ENCODE measurements at regions not wholly inside any gene's neighbourhood (a gene's known extent, or its start where the extent isn't known, plus 50 kb on each side); places are given as distances from the start of the nearest gene placed in this dataset.

DNA sequence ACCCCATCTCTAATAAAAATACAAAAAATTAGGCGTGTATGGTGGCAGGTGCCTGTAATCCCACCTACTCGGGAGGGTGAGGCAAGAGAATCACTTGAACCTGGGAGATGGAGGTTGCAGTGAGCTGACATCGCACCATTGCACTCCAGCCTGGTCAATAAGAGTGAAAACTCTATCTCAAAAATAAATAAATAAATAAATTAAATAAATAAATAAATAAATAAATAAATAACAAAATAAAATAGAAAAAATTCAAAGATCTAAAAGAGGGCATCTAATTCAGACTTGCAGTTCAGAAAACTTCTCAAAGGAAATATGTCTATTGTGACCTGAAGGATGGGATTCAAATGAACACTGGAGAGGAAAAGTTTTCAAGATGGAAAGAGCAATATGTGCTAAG lies 1085.1 kb downstream of the SORCS3 start:
- H3K9ac ChIP-seq (ENCODE audit: low read depth in 1 of 2, low read length in 2 of 2), result no peak overlapping the region
- no peak overlapping the region for H3K4me3 ChIP-seq (ENCODE audit: low read length in 2 of 2)
- no peaks in the 10 kb centered on the region for H3K27me3 ChIP-seq (ENCODE audit: control insufficient read depth in 2 of 2, insufficient read depth in 2 of 2, low read length in 2 of 2)
- H3K27ac ChIP-seq (ENCODE audit: low read depth in 2 of 2, low read length in 2 of 2), result no peak overlapping the region
- H3K9me3 ChIP-seq (ENCODE audit: control insufficient read depth in 2 of 2, low read length in 2 of 2), result no peaks in the 10 kb centered on the region
- no peaks in the 10 kb centered on the region for H3K36me3 ChIP-seq (ENCODE audit: control insufficient read depth in 2 of 2, insufficient read depth in 2 of 2, low read length in 2 of 2)
- peaks cover 0 to 4% of the 10 kb centered on the region in 2 donors for H3K4me1 ChIP-seq (ENCODE audit: control insufficient read depth in 2 of 2, insufficient read depth in 2 of 2, low read length in 2 of 2)

DNA sequence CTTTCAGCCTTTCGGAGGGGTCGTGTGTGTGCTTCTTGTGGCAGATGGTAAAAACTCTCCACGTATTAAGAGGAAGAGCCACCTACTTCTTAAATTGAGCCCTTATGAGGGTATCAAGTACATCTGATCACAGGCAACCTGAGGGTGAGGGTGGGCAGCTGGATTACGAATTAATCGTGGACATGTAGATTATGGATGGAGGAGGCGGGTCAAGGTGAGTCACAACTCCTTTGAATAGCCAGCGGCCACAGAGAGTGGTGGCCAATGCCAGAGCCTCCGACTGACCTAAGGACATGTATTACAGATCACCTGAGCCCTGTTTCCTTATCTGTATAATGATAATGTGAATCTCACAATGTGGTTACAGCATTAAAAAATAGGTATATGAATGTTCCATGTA lies 1083.9 kb downstream of the SORCS3 start:
- no peaks in the 10 kb centered on the region for H3K9me3 ChIP-seq (ENCODE audit: control insufficient read depth in 2 of 2, low read length in 2 of 2)
- no peaks in the 10 kb centered on the region for H3K36me3 ChIP-seq (ENCODE audit: control insufficient read depth in 2 of 2, insufficient read depth in 2 of 2, low read length in 2 of 2)
- no peaks in the 10 kb centered on the region for H3K27me3 ChIP-seq (ENCODE audit: control insufficient read depth in 2 of 2, insufficient read depth in 2 of 2, low read length in 2 of 2)
- no peak overlapping the region for H3K27ac ChIP-seq (ENCODE audit: low read depth in 2 of 2, low read length in 2 of 2)
- H3K4me3 ChIP-seq (ENCODE audit: low read length in 2 of 2), result no peak overlapping the region
- no peak overlapping the region for H3K9ac ChIP-seq (ENCODE audit: low read depth in 1 of 2, low read length in 2 of 2)
- H3K4me1 ChIP-seq (ENCODE audit: control insufficient read depth in 2 of 2, insufficient read depth in 2 of 2, low read length in 2 of 2), result peaks cover 0 to 4% of the 10 kb centered on the region in 2 donors

DNA sequence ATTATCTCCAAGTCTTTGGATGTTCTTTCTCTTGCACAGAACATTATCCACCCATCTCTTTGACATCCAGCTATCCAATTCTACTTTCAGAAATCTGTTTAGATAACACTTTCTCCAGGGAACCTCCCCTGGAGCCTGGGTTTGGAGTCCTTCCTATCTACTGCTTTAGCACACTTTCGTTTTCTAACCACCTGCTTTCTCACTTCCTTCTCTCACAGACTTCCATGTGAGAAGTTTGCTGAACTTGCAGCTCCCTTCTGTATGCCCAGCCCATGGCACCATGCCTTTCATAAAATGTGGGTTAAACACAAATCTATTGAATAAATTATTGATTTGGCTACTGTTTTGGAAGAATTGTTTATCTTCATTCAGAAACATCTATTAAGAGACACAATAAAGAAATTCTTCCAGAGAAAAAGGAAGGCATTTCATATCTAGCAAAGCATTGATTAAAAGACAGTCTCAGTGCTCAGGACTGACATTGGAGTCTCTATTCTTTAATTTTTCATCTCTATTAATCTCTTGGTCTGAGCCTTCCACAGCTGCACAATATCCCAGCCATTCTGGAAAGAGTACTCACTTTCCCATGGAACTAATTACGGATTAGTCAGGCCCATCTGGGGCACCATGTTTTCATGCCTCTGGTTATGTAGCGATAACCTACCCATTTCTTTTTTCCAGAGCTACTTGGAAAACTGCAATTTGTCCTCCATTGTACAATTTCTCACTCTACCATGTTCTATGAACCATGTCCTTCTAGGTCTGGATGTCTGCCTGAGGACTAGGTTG lies 1077.3 kb downstream of the SORCS3 start:
- Histone ChIP-seq H3K27me3 (ENCODE audit: control insufficient read depth in 2 of 2, insufficient read depth in 2 of 2, low read length in 2 of 2) (no peaks in the 10 kb centered on the region), H3K9ac (ENCODE audit: low read depth in 1 of 2, low read length in 2 of 2) (no peak overlapping the region), H3K36me3 (ENCODE audit: control insufficient read depth in 2 of 2, insufficient read depth in 2 of 2, low read length in 2 of 2) (no peaks in the 10 kb centered on the region), H3K9me3 (ENCODE audit: control insufficient read depth in 2 of 2, low read length in 2 of 2) (no peaks in the 10 kb centered on the region), H3K27ac (ENCODE audit: low read depth in 2 of 2, low read length in 2 of 2) (no peak overlapping the region), H3K4me1 (ENCODE audit: control insufficient read depth in 2 of 2, insufficient read depth in 2 of 2, low read length in 2 of 2) (no peaks in the 10 kb centered on the region), H3K4me3 (ENCODE audit: low read length in 2 of 2) (no peak overlapping the region)

DNA sequence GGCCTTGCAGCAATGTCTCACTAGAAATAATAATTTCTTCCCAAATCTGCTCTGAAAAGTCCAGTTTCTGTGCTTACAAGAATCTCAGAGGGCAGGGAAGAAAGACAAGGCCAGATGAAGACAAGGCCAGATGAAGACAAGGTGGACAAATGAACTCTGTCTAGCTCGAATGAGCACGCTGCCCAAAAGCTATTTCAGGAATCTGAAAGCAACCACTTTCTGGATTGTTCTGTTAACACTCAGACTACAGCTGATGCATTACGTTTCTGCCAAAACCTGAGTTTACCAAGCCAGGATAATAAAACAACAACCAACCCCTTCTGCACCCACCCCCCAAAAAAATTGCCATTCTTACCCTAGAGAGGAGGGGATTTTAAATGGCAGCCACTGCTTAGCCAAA lies 1073.6 kb downstream of the SORCS3 start:
- Histone ChIP-seq H3K9ac (ENCODE audit: low read depth in 1 of 2, low read length in 2 of 2) (no peak overlapping the region), H3K36me3 (ENCODE audit: control insufficient read depth in 2 of 2, insufficient read depth in 2 of 2, low read length in 2 of 2) (no peaks in the 10 kb centered on the region), H3K4me3 (ENCODE audit: low read length in 2 of 2) (no peak overlapping the region), H3K9me3 (ENCODE audit: control insufficient read depth in 2 of 2, low read length in 2 of 2) (no peaks in the 10 kb centered on the region), H3K4me1 (ENCODE audit: control insufficient read depth in 2 of 2, insufficient read depth in 2 of 2, low read length in 2 of 2) (no peaks in the 10 kb centered on the region), H3K27ac (ENCODE audit: low read depth in 2 of 2, low read length in 2 of 2) (no peak overlapping the region), H3K27me3 (ENCODE audit: control insufficient read depth in 2 of 2, insufficient read depth in 2 of 2, low read length in 2 of 2) (no peaks in the 10 kb centered on the region)

DNA sequence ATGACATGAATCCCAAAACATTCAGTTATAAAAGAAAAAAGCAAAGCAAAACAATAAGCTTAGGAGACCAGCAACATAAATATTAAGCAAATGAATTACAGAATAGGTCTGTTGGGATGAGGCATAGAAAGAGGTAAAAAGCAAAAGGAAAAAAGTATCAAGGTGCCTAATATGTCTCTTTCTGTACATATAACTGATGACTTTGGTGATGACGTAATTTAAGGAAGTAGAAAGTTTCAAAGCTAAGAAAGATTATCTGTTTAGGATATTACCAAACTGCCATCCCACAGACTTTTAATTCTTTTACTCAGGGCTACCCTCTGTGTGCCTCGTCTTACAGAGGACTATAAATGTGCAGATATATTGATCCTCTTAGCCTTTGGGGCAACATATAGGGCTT lies 1066.5 kb downstream of the SORCS3 start:
- Histone ChIP-seq H3K4me1 (ENCODE audit: control insufficient read depth in 2 of 2, insufficient read depth in 2 of 2, low read length in 2 of 2) (peaks cover 4 to 6% of the 10 kb centered on the region in 2 donors), H3K9me3 (ENCODE audit: control insufficient read depth in 2 of 2, low read length in 2 of 2) (no peaks in the 10 kb centered on the region), H3K27ac (ENCODE audit: low read depth in 2 of 2, low read length in 2 of 2) (no peak overlapping the region), H3K9ac (ENCODE audit: low read depth in 1 of 2, low read length in 2 of 2) (no peak overlapping the region), H3K27me3 (ENCODE audit: control insufficient read depth in 2 of 2, insufficient read depth in 2 of 2, low read length in 2 of 2) (no peaks in the 10 kb centered on the region), H3K36me3 (ENCODE audit: control insufficient read depth in 2 of 2, insufficient read depth in 2 of 2, low read length in 2 of 2) (no peaks in the 10 kb centered on the region), H3K4me3 (ENCODE audit: low read length in 2 of 2) (no peak overlapping the region)

DNA sequence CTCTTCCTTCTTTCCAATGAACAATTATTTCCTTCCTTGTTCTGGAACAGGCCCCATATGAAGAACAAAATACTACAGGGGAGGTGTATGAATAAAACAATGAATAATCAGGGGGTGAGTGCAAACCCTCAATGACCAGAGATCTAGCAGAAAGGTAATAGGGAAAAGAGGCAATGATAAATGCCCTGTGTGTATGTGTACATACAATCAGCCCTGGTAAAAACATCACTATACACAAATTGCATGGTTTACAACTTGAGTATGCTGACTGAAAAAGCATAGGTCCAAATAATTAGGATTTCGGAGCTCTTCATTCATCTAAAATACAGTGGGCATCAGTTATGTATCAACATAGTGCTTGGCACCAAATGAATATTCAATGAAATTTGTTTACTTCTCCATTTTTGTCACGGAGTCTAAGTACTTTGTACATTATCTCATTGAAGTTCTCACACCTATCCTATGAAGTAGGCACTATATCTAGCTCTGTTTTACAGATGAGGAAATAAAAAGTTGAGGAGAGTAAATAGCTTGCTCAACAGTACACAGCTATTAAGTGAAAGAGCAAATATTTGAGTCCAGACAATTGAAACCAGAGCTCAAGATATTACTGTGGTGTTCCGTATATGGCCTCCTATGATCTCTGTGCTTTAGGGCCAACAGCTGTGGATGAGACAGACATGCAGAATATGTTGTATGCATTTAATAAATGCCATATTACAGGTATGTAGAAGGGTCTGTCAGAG lies 1065.4 kb downstream of the SORCS3 start:
- Histone ChIP-seq H3K27me3 (ENCODE audit: control insufficient read depth in 2 of 2, insufficient read depth in 2 of 2, low read length in 2 of 2) (no peaks in the 10 kb centered on the region), H3K4me1 (ENCODE audit: control insufficient read depth in 2 of 2, insufficient read depth in 2 of 2, low read length in 2 of 2) (peaks cover 4 to 6% of the 10 kb centered on the region in 2 donors), H3K9me3 (ENCODE audit: control insufficient read depth in 2 of 2, low read length in 2 of 2) (no peaks in the 10 kb centered on the region), H3K4me3 (ENCODE audit: low read length in 2 of 2) (no peak overlapping the region), H3K36me3 (ENCODE audit: control insufficient read depth in 2 of 2, insufficient read depth in 2 of 2, low read length in 2 of 2) (no peaks in the 10 kb centered on the region), H3K9ac (ENCODE audit: low read depth in 1 of 2, low read length in 2 of 2) (no peak overlapping the region), H3K27ac (ENCODE audit: low read depth in 2 of 2, low read length in 2 of 2) (no peak overlapping the region)

DNA sequence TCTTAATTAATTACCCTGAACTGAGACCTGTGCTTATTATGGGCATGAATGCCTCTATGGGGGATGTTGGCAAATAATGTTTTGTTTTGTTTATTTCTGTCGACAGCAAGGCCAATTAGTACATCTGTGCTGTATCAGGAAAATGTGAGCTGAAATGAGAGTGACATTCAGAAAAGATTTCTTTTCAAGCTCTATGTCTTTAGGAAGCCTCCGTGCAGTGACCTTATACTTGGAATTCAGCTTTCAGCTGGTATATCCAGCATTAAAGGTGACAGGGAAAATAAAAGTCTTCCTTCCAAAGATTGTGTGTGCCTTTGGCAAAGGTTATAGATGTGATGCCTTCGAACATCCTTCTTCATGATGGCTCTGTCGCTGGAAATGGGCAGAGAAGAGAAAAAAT lies 1061.1 kb downstream of the SORCS3 start:
- no peak overlapping the region for H3K4me3 ChIP-seq (ENCODE audit: low read length in 2 of 2)
- no peaks in the 10 kb centered on the region for H3K36me3 ChIP-seq (ENCODE audit: control insufficient read depth in 2 of 2, insufficient read depth in 2 of 2, low read length in 2 of 2)
- no peak overlapping the region for H3K9ac ChIP-seq (ENCODE audit: low read depth in 1 of 2, low read length in 2 of 2)
- H3K27me3 ChIP-seq (ENCODE audit: control insufficient read depth in 2 of 2, insufficient read depth in 2 of 2, low read length in 2 of 2), result no peaks in the 10 kb centered on the region
- no peak overlapping the region for H3K27ac ChIP-seq (ENCODE audit: low read depth in 2 of 2, low read length in 2 of 2)
- no peaks in the 10 kb centered on the region for H3K9me3 ChIP-seq (ENCODE audit: control insufficient read depth in 2 of 2, low read length in 2 of 2)
- peaks cover 4 to 6% of the 10 kb centered on the region in 2 donors for H3K4me1 ChIP-seq (ENCODE audit: control insufficient read depth in 2 of 2, insufficient read depth in 2 of 2, low read length in 2 of 2)

DNA sequence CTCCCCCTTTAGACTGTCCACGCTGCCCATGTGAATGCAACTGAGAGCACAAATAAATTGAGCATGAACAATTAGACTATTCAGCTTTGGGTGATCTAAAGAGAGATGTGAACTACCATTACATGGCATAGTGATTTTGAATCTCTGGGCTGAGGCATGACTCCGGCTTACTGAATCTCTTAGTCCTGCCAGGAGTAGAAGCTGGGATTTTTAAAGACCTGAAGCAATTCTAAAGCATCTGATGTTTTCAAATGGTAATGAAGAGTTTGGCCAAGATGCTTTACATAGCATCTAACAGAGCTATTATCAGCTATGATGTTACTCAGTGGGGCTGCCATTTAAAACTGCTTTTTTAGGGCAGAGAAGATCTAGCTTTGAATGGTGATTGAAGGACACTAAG lies 1059.1 kb downstream of the SORCS3 start:
- no peak overlapping the region for H3K4me3 ChIP-seq (ENCODE audit: low read length in 2 of 2)
- no peaks in the 10 kb centered on the region for H3K9me3 ChIP-seq (ENCODE audit: control insufficient read depth in 2 of 2, low read length in 2 of 2)
- no peak overlapping the region for H3K27ac ChIP-seq (ENCODE audit: low read depth in 2 of 2, low read length in 2 of 2)
- H3K27me3 ChIP-seq (ENCODE audit: control insufficient read depth in 2 of 2, insufficient read depth in 2 of 2, low read length in 2 of 2), result no peaks in the 10 kb centered on the region
- H3K4me1 ChIP-seq (ENCODE audit: control insufficient read depth in 2 of 2, insufficient read depth in 2 of 2, low read length in 2 of 2), result no peaks in the 10 kb centered on the region
- no peak overlapping the region for H3K9ac ChIP-seq (ENCODE audit: low read depth in 1 of 2, low read length in 2 of 2)
- no peaks in the 10 kb centered on the region for H3K36me3 ChIP-seq (ENCODE audit: control insufficient read depth in 2 of 2, insufficient read depth in 2 of 2, low read length in 2 of 2)

DNA sequence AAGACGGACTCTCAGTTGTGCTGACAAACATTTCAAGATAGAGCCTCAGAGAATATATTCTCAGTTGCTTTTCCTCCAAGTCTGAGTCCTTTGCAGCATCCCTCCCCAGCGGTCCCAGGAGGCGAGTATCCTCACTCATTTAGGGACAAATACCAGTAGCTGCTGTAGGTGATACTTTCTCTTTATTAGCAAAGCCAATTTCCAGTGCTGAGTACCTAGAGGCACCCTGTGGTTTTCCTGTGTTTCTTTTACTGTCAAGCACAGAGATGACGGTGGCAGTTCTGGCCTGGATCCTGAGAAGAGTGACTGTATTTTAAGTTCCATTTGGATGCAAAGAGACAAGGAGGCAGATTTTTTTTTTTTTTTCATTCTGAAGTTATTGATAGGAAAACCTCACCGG lies 1058.4 kb downstream of the SORCS3 start:
- Histone ChIP-seq H3K4me3 (ENCODE audit: low read length in 2 of 2) (no peak overlapping the region), H3K27me3 (ENCODE audit: control insufficient read depth in 2 of 2, insufficient read depth in 2 of 2, low read length in 2 of 2) (no peaks in the 10 kb centered on the region), H3K36me3 (ENCODE audit: control insufficient read depth in 2 of 2, insufficient read depth in 2 of 2, low read length in 2 of 2) (no peaks in the 10 kb centered on the region), H3K4me1 (ENCODE audit: control insufficient read depth in 2 of 2, insufficient read depth in 2 of 2, low read length in 2 of 2) (no peaks in the 10 kb centered on the region), H3K9me3 (ENCODE audit: control insufficient read depth in 2 of 2, low read length in 2 of 2) (no peaks in the 10 kb centered on the region), H3K27ac (ENCODE audit: low read depth in 2 of 2, low read length in 2 of 2) (no peak overlapping the region), H3K9ac (ENCODE audit: low read depth in 1 of 2, low read length in 2 of 2) (no peak overlapping the region)

DNA sequence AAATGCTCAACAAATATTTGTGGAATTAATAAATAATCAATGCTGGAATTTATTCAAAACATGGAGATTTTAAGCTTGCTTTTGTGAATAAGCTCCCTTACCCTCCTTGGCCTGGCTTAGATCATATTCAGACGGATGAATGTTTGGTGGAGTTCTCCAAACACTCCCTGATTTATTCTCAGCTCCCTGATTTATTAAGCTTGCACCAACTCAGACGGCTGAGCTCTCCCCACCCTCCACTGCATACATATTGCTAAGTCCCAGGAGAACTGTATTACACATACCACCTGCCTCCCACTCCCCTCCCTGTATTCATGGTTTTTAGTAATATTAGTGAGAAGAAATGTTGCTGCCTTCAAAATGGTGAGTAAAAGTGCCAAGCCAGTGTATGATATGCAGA lies 1057.5 kb downstream of the SORCS3 start:
- Histone ChIP-seq H3K27ac (ENCODE audit: low read depth in 2 of 2, low read length in 2 of 2) (no peak overlapping the region), H3K9me3 (ENCODE audit: control insufficient read depth in 2 of 2, low read length in 2 of 2) (no peaks in the 10 kb centered on the region), H3K27me3 (ENCODE audit: control insufficient read depth in 2 of 2, insufficient read depth in 2 of 2, low read length in 2 of 2) (no peaks in the 10 kb centered on the region)

More for the DNA sequence above, 1057.5 kb downstream of the SORCS3 start:
- H3K4me1 ChIP-seq (ENCODE audit: control insufficient read depth in 2 of 2, insufficient read depth in 2 of 2, low read length in 2 of 2), result no peaks in the 10 kb centered on the region
- no peak overlapping the region for H3K9ac ChIP-seq (ENCODE audit: low read depth in 1 of 2, low read length in 2 of 2)
- no peak overlapping the region for H3K4me3 ChIP-seq (ENCODE audit: low read length in 2 of 2)
- no peaks in the 10 kb centered on the region for H3K36me3 ChIP-seq (ENCODE audit: control insufficient read depth in 2 of 2, insufficient read depth in 2 of 2, low read length in 2 of 2)

Measured in mucosa of rectum (tissue), 2 donors.